NT2/D1 (cell line): ENCODE measurements at regions not wholly inside any gene's neighbourhood (a gene's known extent, or its start where the extent isn't known, plus 50 kb on each side); places are given as distances from the start of the nearest gene placed in this dataset.
"Not testable (repeated sequence)": the region's sequence is repeated elsewhere in the genome, so short reads cannot be mapped to it uniquely, and the experiment has no call there.

Experiments
- DNase-seq: peaks from one replicate; pipeline ENCODE4 v3.0.0-alpha.2; 2011; ENCODE audit warnings: low read depth, low spot score
- H3K27me3 ChIP-seq: 2 replicates; pipeline ENCODE4 v1.6.0; 2011; ENCODE audit warnings: mild to moderate bottlenecking; ENCODE audit not compliant: insufficient read length, insufficient read depth
- H3K36me3 ChIP-seq: 2 replicates; pipeline ENCODE4 v1.6.1; 2011; ENCODE audit warnings: mild to moderate bottlenecking, low read length, mixed read lengths; ENCODE audit not compliant: insufficient read depth, insufficient read length
- H3K4me1 ChIP-seq: 2 replicates; pipeline ENCODE4 v1.5.1; 2011; ENCODE audit not compliant: insufficient read depth, insufficient read length
- H3K4me3 ChIP-seq: 2 replicates; pipeline ENCODE4 v1.5.1; 2011; ENCODE audit warnings: low read depth; ENCODE audit not compliant: insufficient read length
- H3K9ac ChIP-seq: 2 replicates; pipeline ENCODE4 v1.6.0; 2011; ENCODE audit warnings: low read depth; ENCODE audit not compliant: insufficient read length
- H3K9me3 ChIP-seq: 2 replicates; pipeline ENCODE4 v1.5.1; 2011; ENCODE audit warnings: mild to moderate bottlenecking, low read length; ENCODE audit not compliant: insufficient read depth
- SUZ12 ChIP-seq: IDR thresholded peaks from 2 replicates; pipeline ENCODE4 v1.6.1; 2011; ENCODE audit not compliant: insufficient read length, insufficient read depth; ENCODE audit errors: extremely low read depth
- YY1 ChIP-seq: IDR thresholded peaks from 2 replicates; pipeline ENCODE4 v1.6.1; 2011; ENCODE audit not compliant: insufficient read length, insufficient read depth
- ZNF274 ChIP-seq: IDR thresholded peaks from 2 replicates; pipeline ENCODE4 v1.6.1; 2011; ENCODE audit warnings: mild to moderate bottlenecking, low read depth, low read length

DNA sequence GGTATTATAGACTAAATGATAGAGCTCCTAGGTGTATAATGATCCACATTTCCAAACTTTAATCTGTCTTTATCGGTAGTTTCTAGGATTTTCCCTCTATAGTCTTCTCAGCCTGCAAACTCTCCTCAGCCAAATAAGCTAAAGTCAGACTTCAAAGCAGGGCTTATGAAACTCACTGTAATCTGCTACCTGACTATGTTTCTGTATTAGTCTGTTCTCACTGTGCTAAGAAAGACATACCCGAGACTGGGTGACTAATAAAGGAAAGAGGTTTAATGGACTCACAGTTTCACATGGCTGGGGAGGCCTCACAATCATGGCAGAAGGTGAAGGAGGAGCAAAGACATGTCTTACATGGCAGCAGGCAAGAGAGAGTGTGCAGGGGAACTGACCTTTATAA, 928.7 kb upstream of the ADGRB3 start:
- H3K36me3 ChIP-seq = no peaks in the 10 kb centered on the region
- no peaks in the 10 kb centered on the region for H3K27me3 ChIP-seq
- H3K4me3 ChIP-seq = no peak overlapping the region
- DNase-seq = no peak
- TF ChIP-seq ZNF274 (no peak), YY1 (no peak)
- H3K9ac ChIP-seq = no peak overlapping the region
- no peaks in the 10 kb centered on the region for H3K4me1 ChIP-seq
- no peaks in the 10 kb centered on the region for H3K9me3 ChIP-seq

DNA sequence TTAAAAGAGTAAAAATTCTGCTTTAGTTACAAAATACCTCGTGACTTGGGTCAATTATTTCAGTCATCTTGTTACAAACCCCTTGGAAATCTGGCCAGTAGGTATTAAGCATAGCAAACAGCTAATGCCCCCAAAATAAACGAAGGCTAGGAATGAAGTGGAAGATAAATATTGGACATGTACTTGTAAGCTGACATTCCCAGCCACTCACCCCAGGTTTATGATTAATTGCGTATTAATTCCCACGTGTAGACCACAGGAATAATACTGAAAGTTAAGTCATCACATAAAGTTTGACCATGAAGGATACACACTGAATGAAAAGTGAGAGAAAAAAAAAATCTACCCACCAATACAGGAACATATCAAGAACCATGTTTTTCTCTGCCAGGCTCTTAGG, 936.5 kb upstream of the ADGRB3 start:
- no peaks in the 10 kb centered on the region for H3K27me3 ChIP-seq
- no peak for DNase-seq
- no peak overlapping the region for H3K9ac ChIP-seq
- H3K4me3 ChIP-seq = no peak overlapping the region
- TF ChIP-seq YY1 = no peak
- H3K36me3 ChIP-seq = no peaks in the 10 kb centered on the region
- no peaks in the 10 kb centered on the region for H3K9me3 ChIP-seq
- H3K4me1 ChIP-seq = no peaks in the 10 kb centered on the region

GRCh38 chr6:67694127-67694526, 941.0 kb upstream of the ADGRB3 start:
- H3K9me3 ChIP-seq = no peaks in the 10 kb centered on the region
- no peaks in the 10 kb centered on the region for H3K27me3 ChIP-seq
- TF ChIP-seq SUZ12 (no peak), ZNF274 (no peak), YY1 (no peak)
- H3K9ac ChIP-seq = no peak overlapping the region
- DNase-seq = no peak
- no peaks in the 10 kb centered on the region for H3K36me3 ChIP-seq
- H3K4me1 ChIP-seq = no peaks in the 10 kb centered on the region
- H3K4me3 ChIP-seq = no peak overlapping the region

DNA sequence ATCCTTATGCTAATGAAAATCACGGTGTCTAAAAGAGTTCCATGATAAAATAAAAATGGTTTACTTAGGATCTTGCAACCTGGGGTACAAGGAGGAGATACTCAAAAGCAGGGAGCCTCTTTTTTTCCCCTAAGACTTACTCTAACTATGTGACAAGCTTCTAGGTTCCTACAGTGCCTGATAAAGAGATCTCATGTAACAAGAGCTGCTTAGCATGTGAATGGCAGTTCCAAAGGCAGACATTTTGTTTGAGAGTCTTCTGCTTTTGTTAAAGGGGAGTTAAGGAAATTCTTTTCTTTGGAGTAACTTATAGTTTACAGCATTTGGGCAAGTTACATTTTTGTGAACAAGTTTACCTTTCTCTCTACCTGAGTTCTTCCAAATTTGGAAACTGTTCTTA, 945.8 kb upstream of the ADGRB3 start:
- Histone ChIP-seq H3K4me3 (no peak overlapping the region), H3K9me3 (no peaks in the 10 kb centered on the region)

GRCh38 chr6:67687396-67687795, 947.7 kb upstream of the ADGRB3 start:
- DNase-seq = no peak
- Histone ChIP-seq H3K27me3 (no peaks in the 10 kb centered on the region), H3K9me3 (no peaks in the 10 kb centered on the region), H3K4me1 (no peaks in the 10 kb centered on the region), H3K9ac (no peak overlapping the region), H3K36me3 (no peaks in the 10 kb centered on the region), H3K4me3 (no peak overlapping the region)
- no peak for TF ChIP-seq ZNF274
- no peak for TF ChIP-seq YY1
- no peak for TF ChIP-seq SUZ12

More for the DNA sequence above, 945.8 kb upstream of the ADGRB3 start:
- H3K27me3 ChIP-seq = no peaks in the 10 kb centered on the region
- H3K4me1 ChIP-seq = no peaks in the 10 kb centered on the region
- H3K9ac ChIP-seq = no peak overlapping the region
- H3K36me3 ChIP-seq = no peaks in the 10 kb centered on the region
- TF ChIP-seq ZNF274 = no peak
- no peak for TF ChIP-seq SUZ12
- no peak for TF ChIP-seq YY1
- DNase-seq = no peak

DNA sequence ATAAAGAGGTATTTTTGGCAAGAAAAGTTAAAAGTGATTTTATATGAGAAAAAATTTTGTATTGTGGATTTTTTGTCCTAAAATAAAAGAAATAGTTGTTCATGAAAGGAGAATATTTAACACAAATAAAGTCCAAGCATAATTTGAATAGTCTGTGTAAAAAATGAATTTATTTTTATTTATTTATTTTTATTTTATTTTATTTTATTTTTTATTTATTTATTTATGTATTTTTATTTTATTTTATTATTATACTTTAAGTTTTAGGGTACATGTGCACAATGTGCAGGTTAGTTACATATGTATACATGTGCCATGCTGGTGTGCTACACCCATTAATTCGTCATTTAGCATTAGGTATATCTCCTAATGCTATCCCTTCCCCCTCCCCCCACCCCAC, 948.9 kb upstream of the ADGRB3 start:
- H3K27me3 ChIP-seq, H3K4me3 ChIP-seq, DNase-seq, H3K9ac ChIP-seq, H3K9me3 ChIP-seq, H3K4me1 ChIP-seq, H3K36me3 ChIP-seq: not testable (repeated sequence)

- no peaks in the 10 kb centered on the region for H3K36me3 ChIP-seq
- no peak overlapping the region for H3K9ac ChIP-seq
- H3K9me3 ChIP-seq = no peaks in the 10 kb centered on the region
- H3K4me1 ChIP-seq = no peaks in the 10 kb centered on the region
- no peak for DNase-seq
- H3K27me3 ChIP-seq = no peaks in the 10 kb centered on the region
- H3K4me3 ChIP-seq = no peak overlapping the region
- TF ChIP-seq ZNF274 (no peak), SUZ12 (no peak), YY1 (no peak)
These were observed 951.1 kb upstream of the ADGRB3 start for GRCh38 chr6:67683960-67684359.

- Histone ChIP-seq H3K9me3 (peaks cover 4% of the 10 kb centered on the region; the same call in 1 of the 2 replicates), H3K27me3 (no peaks in the 10 kb centered on the region), H3K9ac (no peak overlapping the region), H3K4me3 (no peak overlapping the region), H3K4me1 (no peaks in the 10 kb centered on the region), H3K36me3 (no peaks in the 10 kb centered on the region)
- no peak for TF ChIP-seq YY1
- TF ChIP-seq SUZ12 = no peak
- no peak for TF ChIP-seq ZNF274
- no peak for DNase-seq
These were observed 954.7 kb upstream of the ADGRB3 start for GRCh38 chr6:67680297-67680932.
